ENCODE measurements at regions not wholly inside any gene's neighbourhood (a gene's known extent, or its start where the extent isn't known, plus 50 kb on each side); places are given as distances from the start of the nearest gene placed in this dataset.

DNA sequence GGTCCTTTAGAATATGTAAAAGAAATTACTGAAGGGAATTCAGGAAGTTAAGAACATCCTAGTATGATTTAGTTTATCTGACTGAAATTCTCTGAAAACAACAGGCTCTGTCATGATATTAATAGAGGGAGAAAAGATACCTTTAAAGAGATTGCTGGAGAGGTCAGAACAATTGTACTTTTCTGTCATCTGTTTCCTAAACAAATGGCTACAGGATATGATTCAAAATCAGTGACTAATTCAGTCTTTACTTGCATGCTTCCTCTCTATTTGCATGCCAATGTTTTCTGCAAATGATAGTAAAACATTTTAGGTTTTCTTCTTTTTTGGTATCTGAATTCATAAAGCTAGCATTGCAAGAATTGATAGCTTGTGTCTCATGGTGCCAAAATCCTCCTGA, 616.7 kb upstream of the PCDH7 start:
- TF ChIP-seq POLR2A (IDR thresholded peaks at IDR 0.05) (no peak), EP300 (IDR thresholded peaks at IDR 0.05) (no peak)
- TF ChIP-seq, protein P1, sequence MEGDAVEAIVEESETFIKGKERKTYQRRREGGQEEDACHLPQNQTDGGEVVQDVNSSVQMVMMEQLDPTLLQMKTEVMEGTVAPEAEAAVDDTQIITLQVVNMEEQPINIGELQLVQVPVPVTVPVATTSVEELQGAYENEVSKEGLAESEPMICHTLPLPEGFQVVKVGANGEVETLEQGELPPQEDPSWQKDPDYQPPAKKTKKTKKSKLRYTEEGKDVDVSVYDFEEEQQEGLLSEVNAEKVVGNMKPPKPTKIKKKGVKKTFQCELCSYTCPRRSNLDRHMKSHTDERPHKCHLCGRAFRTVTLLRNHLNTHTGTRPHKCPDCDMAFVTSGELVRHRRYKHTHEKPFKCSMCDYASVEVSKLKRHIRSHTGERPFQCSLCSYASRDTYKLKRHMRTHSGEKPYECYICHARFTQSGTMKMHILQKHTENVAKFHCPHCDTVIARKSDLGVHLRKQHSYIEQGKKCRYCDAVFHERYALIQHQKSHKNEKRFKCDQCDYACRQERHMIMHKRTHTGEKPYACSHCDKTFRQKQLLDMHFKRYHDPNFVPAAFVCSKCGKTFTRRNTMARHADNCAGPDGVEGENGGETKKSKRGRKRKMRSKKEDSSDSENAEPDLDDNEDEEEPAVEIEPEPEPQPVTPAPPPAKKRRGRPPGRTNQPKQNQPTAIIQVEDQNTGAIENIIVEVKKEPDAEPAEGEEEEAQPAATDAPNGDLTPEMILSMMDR (IDR thresholded peaks at IDR 0.05) = no peak

All from suprapubic skin (tissue), 3 donors.